Kidney tubule cell (primary cell): ENCODE measurements at regions not wholly inside any gene's neighbourhood (a gene's known extent, or its start where the extent isn't known, plus 50 kb on each side); places are given as distances from the start of the nearest gene placed in this dataset.
A peak's percentile ranks its signal among the peaks of the same experiment; 100 is the strongest.
"Not testable (repeated sequence)": the region's sequence is repeated elsewhere in the genome, so short reads cannot be mapped to it uniquely, and the experiment has no call there.

Experiments
- DNase-seq: peaks from one replicate; pipeline ENCODE4 v3.0.0-alpha.2; 2018; ENCODE audit warnings: low spot score

- DNase-seq, result not testable (repeated sequence)
These were observed 53.5 kb upstream of the FAR1 start for GRCh38 chr11:13614918-13615317.

- no peak for DNase-seq
These were observed 59.8 kb upstream of the FAR1 start for GRCh38 chr11:13608656-13609055.

- no peak for DNase-seq
These were observed 61.8 kb upstream of the FAR1 start for GRCh38 chr11:13606701-13607100.

GRCh38 chr11:13603661-13604060 lies 64.8 kb upstream of the FAR1 start:
- DNase-seq, result no peak

GRCh38 chr11:13602844-13603243 lies 65.6 kb upstream of the FAR1 start:
- no peak for DNase-seq

- no peak for DNase-seq
These were observed 71.7 kb upstream of the FAR1 start for GRCh38 chr11:13596611-13597326.

- peak; percentile 25 for DNase-seq
These were observed 73.3 kb upstream of the FAR1 start for GRCh38 chr11:13595166-13595565.

GRCh38 chr11:13594044-13594443 lies 74.4 kb upstream of the FAR1 start:
- DNase-seq, result no peak

- DNase-seq, result no peak
These were observed 82.8 kb upstream of the PTH start for GRCh38 chr11:13578514-13579140.

- DNase-seq, result no peak
These were observed 82.1 kb upstream of the PTH start for GRCh38 chr11:13577881-13578280.

GRCh38 chr11:13576995-13577394 lies 81.2 kb upstream of the PTH start:
- DNase-seq, result no peak

GRCh38 chr11:13575385-13575784 lies 79.6 kb upstream of the PTH start:
- not testable (repeated sequence) for DNase-seq

- DNase-seq, result no peak
These were observed 71.8 kb upstream of the PTH start for GRCh38 chr11:13567551-13567950.

GRCh38 chr11:13561860-13562259 lies 66.1 kb upstream of the PTH start:
- no peak for DNase-seq

- not testable (repeated sequence) for DNase-seq
These were observed 64.5 kb upstream of the PTH start for GRCh38 chr11:13560341-13560740.

GRCh38 chr11:13552784-13553183 lies 57.0 kb upstream of the PTH start:
- DNase-seq, result no peak

- no peak for DNase-seq
These were observed 56.0 kb upstream of the PTH start for GRCh38 chr11:13551834-13552233.

GRCh38 chr11:13550761-13551160 lies 55.0 kb upstream of the PTH start:
- no peak for DNase-seq

- DNase-seq, result not testable (repeated sequence)
These were observed 50.3 kb upstream of the PTH start for GRCh38 chr11:13546092-13546491.
